ENCODE measurements at regions not wholly inside any gene's neighbourhood (a gene's known extent, or its start where the extent isn't known, plus 50 kb on each side); places are given as distances from the start of the nearest gene placed in this dataset.
"Not testable (repeated sequence)": the region's sequence is repeated elsewhere in the genome, so short reads cannot be mapped to it uniquely, and the experiment has no call there.

DNA sequence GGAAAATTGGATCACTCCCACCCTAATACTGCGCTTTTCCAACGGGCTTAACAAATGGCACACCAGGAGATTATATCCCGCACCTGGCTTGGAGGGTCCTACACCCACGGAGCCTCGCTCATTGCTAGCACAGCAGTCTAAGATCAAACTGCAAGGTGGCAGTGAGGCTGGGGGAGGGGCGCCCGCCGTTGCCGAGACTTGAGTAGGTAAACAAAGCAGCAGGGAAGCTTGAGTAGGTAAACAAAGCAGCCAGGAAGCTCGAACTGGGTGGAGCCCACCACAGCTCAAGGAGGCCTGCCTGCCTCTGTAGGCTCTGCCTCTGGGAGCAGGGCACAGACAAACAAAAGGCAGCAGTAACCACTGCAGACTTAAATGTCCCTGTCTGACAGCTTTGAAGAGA is 59.8 kb upstream of the PKP2 start:
- TF ChIP-seq EZH2 (IDR thresholded peaks at IDR 0.05): not testable (repeated sequence)
- TF ChIP-seq, protein P1, sequence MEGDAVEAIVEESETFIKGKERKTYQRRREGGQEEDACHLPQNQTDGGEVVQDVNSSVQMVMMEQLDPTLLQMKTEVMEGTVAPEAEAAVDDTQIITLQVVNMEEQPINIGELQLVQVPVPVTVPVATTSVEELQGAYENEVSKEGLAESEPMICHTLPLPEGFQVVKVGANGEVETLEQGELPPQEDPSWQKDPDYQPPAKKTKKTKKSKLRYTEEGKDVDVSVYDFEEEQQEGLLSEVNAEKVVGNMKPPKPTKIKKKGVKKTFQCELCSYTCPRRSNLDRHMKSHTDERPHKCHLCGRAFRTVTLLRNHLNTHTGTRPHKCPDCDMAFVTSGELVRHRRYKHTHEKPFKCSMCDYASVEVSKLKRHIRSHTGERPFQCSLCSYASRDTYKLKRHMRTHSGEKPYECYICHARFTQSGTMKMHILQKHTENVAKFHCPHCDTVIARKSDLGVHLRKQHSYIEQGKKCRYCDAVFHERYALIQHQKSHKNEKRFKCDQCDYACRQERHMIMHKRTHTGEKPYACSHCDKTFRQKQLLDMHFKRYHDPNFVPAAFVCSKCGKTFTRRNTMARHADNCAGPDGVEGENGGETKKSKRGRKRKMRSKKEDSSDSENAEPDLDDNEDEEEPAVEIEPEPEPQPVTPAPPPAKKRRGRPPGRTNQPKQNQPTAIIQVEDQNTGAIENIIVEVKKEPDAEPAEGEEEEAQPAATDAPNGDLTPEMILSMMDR (IDR thresholded peaks at IDR 0.05): not testable (repeated sequence)

Data from neural progenitor cell (in vitro differentiated cells).